22Rv1 (cell line): ENCODE measurements at regions not wholly inside any gene's neighbourhood (a gene's known extent, or its start where the extent isn't known, plus 50 kb on each side); places are given as distances from the start of the nearest gene placed in this dataset.

Source experiments
- H3K27ac ChIP-seq: fragments of 450-650 bp; 2 replicates; pipeline ENCODE4 v1.5.1; 2017
- ZFX ChIP-seq: fragments of 450-650 bp; IDR thresholded peaks from 2 replicates; pipeline ENCODE4 v1.6.1; 2017; ENCODE audit warnings: antibody characterized with exemption, borderline replicate concordance
- TF ChIP-seq, protein P1 (sequence below): fragments of 450-650 bp; IDR thresholded peaks from 2 replicates; pipeline ENCODE4 v1.5.1; 2017; ENCODE audit warnings: mild to moderate bottlenecking

DNA sequence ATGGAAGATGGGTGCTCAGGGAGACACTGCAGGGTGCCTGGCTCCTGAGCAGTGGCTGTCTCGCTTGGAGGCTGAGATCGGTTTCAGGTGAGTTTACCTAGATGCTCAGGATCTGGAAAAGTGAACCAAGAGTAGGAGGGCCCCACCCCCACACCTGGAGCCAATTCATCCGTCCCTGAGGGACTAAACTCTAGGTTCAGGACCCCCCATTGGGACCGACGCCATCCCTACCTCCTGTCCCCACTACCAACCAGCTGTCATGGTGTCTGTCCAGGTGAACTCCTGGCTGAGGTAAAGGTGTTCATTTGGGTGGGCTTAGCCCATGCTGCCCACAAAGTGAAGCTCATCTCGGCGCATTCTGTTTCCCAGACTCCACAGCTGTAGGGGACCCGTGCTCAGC lies 174.6 kb upstream of the PLPP4 start:
- no peak overlapping the region for H3K27ac ChIP-seq
- no peak for TF ChIP-seq ZFX
- TF ChIP-seq, protein P1, sequence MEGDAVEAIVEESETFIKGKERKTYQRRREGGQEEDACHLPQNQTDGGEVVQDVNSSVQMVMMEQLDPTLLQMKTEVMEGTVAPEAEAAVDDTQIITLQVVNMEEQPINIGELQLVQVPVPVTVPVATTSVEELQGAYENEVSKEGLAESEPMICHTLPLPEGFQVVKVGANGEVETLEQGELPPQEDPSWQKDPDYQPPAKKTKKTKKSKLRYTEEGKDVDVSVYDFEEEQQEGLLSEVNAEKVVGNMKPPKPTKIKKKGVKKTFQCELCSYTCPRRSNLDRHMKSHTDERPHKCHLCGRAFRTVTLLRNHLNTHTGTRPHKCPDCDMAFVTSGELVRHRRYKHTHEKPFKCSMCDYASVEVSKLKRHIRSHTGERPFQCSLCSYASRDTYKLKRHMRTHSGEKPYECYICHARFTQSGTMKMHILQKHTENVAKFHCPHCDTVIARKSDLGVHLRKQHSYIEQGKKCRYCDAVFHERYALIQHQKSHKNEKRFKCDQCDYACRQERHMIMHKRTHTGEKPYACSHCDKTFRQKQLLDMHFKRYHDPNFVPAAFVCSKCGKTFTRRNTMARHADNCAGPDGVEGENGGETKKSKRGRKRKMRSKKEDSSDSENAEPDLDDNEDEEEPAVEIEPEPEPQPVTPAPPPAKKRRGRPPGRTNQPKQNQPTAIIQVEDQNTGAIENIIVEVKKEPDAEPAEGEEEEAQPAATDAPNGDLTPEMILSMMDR, result no peak

DNA sequence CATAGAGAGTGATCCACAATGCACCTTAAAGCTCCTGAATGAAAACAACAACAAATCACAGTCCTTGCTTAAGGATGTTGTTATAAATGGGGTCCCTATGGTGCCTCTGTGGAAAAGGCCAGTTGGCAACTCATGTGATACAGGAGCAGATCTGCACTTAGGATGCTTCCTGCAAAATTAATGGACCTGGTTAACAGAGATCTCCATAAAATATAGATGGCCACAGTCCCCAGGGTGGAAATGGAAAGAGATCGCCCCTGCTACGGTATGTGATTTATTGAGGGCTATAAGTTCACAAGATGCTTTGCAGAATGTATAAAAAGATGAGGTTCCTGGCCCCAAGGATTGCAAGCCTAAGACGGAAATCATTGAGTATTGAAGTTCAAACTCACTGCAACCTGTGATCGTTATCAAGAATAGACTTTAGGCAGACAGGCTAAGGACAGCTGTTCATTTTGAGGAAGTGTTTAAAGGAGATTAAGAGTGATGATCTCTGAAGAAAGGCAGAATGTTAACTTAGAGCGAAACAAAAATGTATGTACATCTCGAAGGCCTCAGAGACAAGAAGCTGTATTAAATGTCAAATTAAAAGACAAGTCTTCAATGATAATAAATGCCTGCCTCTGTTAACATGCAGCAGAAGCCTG lies 174.1 kb upstream of the PLPP4 start:
- TF ChIP-seq ZFX, result no peak
- TF ChIP-seq, protein P1, result no peak

DNA sequence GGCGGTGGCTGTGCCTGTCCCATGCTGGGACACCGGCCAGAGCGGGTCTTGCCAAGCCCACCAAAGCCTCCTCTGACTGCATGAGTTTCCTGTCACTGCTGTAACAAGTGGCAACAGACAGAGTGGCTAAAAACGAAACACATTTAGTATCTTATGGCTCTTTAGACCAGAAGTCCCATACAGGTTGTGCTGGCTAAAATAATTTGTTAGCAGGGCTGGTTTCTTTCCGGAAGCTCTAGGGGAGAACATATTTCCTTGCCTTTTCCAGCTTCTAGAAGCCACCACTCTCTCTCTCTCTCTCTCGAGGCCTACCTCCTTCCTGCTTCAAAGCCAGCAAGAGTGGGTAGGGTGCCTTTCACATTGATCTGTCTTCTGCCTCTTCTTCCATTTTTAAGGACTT lies 171.6 kb upstream of the PLPP4 start:
- no peak for TF ChIP-seq ZFX
- TF ChIP-seq, protein P1, result no peak
- H3K27ac ChIP-seq, result no peak overlapping the region

More for the DNA sequence above, 174.1 kb upstream of the PLPP4 start:
- H3K27ac ChIP-seq, result no peak overlapping the region

DNA sequence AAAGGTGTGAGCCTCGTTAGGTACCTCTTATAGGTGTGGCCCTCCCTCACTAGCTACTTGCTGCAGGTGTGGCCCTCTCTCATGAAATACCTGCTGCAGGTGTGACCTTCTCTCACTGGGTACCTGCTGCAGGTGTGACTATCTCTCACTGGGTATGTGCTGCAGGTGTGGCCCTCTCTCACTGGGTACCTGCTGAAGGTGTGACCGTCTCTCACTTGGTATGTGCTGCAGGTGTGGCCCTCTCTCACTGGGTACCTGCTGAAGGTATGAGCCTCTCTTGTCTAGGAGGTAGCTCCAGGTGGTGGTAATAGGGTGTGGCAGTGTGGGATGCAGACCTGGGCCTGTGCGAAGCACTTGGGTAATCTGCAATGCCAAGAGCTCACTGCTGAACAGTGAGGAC lies 170.7 kb upstream of the PLPP4 start:
- no peak overlapping the region for H3K27ac ChIP-seq
- no peak for TF ChIP-seq ZFX
- TF ChIP-seq, protein P1, result no peak

DNA sequence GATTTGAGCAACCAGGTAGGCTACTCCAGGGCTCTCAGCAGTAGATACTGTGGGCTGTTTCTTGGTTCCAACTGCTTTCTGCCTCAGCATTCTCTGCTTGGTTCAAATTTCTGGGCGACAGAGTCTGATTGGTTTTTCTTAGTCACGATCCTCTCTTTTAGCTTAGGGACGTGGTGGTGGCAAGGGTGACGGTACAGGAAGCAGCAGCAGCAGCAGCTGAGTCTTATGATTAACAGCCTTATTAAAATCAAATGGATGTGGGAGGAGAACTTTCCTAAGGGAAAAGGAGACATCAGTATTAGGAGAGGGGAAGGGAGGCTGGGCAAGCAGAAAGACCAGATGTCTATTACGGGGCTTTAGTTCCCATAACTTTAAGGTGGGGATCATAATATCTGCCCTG lies 156.5 kb upstream of the PLPP4 start:
- H3K27ac ChIP-seq, result no peak overlapping the region
- TF ChIP-seq ZFX, result no peak
- TF ChIP-seq, protein P1, result no peak

DNA sequence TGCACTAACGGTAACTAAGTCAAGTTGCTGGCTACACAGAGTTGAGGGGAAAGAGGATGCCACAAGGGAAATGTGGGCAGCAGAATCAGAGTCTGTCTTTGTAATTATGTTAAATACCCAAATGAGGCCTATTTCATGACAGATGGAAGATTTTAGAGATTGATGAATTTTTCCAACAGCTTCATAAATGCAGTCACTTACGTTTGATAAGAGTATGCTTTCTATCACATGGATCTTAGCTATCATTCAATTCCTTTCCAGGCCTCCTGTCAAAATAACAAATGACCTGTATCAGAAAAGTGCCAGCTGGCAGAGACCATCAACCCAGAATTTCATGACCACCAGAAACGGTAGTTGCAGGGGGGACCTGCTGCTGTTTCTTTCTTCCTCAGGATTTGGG lies 148.4 kb upstream of the PLPP4 start:
- H3K27ac ChIP-seq, result no peak overlapping the region
- no peak for TF ChIP-seq ZFX
- TF ChIP-seq, protein P1, result no peak

DNA sequence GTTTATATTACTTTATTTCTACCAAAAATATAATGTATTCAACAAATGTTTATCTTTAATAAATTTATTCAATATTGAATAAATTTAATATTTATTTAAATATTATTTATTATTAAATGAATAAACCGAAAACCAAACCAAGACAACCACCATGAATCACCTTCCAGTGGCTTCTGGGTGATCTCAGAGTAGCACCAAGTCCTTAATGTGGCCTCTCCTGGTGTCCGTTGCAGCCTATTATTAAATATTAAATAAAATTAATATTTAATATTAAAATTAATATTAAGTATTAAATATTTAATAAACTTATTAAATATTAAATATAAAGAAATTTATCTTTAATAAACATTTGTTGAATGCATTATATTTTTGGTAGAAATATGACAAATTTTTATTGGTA lies 143.3 kb upstream of the PLPP4 start:
- TF ChIP-seq, protein P1, result no peak
- TF ChIP-seq ZFX, result no peak
- H3K27ac ChIP-seq, result no peak overlapping the region
